ENCODE measurements at regions not wholly inside any gene's neighbourhood (a gene's known extent, or its start where the extent isn't known, plus 50 kb on each side); places are given as distances from the start of the nearest gene placed in this dataset.

- no peak for DNase-seq
Observed at GRCh38 chrX:149272690-149273463, 232.2 kb downstream of the IDS start.

- DNase-seq = no peak
Observed at GRCh38 chrX:149267878-149268813, 237.0 kb downstream of the IDS start.

GRCh38 chrX:149262086-149262485 is 243.0 kb downstream of the IDS start:
- DNase-seq = no peak

- no peak for DNase-seq
Observed at GRCh38 chrX:149259241-149259640, 245.9 kb downstream of the IDS start.

GRCh38 chrX:149255860-149256259 is 249.2 kb downstream of the IDS start:
- DNase-seq = no peak

- no peak for DNase-seq
Observed at GRCh38 chrX:149248073-149248625, 257.0 kb downstream of the IDS start.

- DNase-seq = no peak
Observed at GRCh38 chrX:149230689-149231088, 274.4 kb downstream of the IDS start.

GRCh38 chrX:149223854-149224253 is 281.3 kb downstream of the IDS start:
- no peak for DNase-seq

- DNase-seq = no peak
Observed at GRCh38 chrX:149222040-149222439, 283.1 kb downstream of the IDS start.

- no peak for DNase-seq
Observed at GRCh38 chrX:149221230-149221629, 283.9 kb downstream of the IDS start.

- DNase-seq = no peak
Observed at GRCh38 chrX:149213264-149213663, 291.8 kb downstream of the IDS start.

GRCh38 chrX:149208307-149208706 is 296.8 kb downstream of the IDS start:
- DNase-seq = no peak

- DNase-seq = no peak
Observed at GRCh38 chrX:149207518-149207917, 297.6 kb downstream of the IDS start.

GRCh38 chrX:149205937-149206336 is 299.2 kb downstream of the IDS start:
- no peak for DNase-seq

- no peak for DNase-seq
Observed at GRCh38 chrX:149205081-149205480, 300.0 kb downstream of the IDS start.

- DNase-seq = no peak
Observed at GRCh38 chrX:149199734-149200133, 305.4 kb downstream of the IDS start.

GRCh38 chrX:149198980-149199732 is 305.9 kb downstream of the IDS start:
- DNase-seq = no peak

GRCh38 chrX:149185087-149185486 is 320.0 kb downstream of the IDS start:
- no peak for DNase-seq

- no peak for DNase-seq
Observed at GRCh38 chrX:149161435-149162088, 343.5 kb downstream of the IDS start.

- DNase-seq = no peak
Observed at GRCh38 chrX:149157976-149158375, 347.1 kb downstream of the IDS start.

GRCh38 chrX:149152941-149153340 is 352.2 kb downstream of the IDS start:
- DNase-seq = no peak

Measured in HCEC 1CT (cell line).